MCF 10A (cell line): ENCODE measurements at regions not wholly inside any gene's neighbourhood (a gene's known extent, or its start where the extent isn't known, plus 50 kb on each side); places are given as distances from the start of the nearest gene placed in this dataset.

ENCODE experiments used
- BruUV-seq: library from RNA; stranded (reverse); fragments of 400-500 nt; replicated peaks from 2 replicates; lab custom pipeline; 2021; lab: Mats Ljungman, UMichigan
- CTCF ChIA-PET: fragments of 300-600 bp; sonication (Branson Sonifier 250); formaldehyde crosslinking; extraction: SDS; loops from one replicate; lab custom pipeline; 2021; ENCODE audit warnings: antibody characterized with exemption, inconsistent platforms; lab: Yijun Ruan, JAX
- POLR2A ChIA-PET: fragments of 300-600, 350-650 bp; sonication (Branson Sonifier 250); formaldehyde crosslinking; extraction: SDS; loops from one replicate; lab custom pipeline; 2020; ENCODE audit warnings: antibody characterized with exemption, inconsistent platforms; lab: Yijun Ruan, JAX
- DNase-seq: peaks from one replicate; pipeline ENCODE4 v3.0.0-alpha.2; 2018; ENCODE audit not compliant: unreplicated experiment
- H3K27ac Mint-ChIP-seq: one replicate; pipeline ENCODE4 v1.8.0; 2022; ENCODE audit warnings: mild to moderate bottlenecking, low read depth, mixed read lengths; ENCODE audit not compliant: unreplicated experiment
- H3K27me3 Mint-ChIP-seq: one replicate; pipeline ENCODE4 v1.8.0; 2022; ENCODE audit warnings: mixed read lengths; ENCODE audit not compliant: insufficient read depth, unreplicated experiment
- H3K36me3 Mint-ChIP-seq: one replicate; pipeline ENCODE4 v1.8.0; 2022; ENCODE audit warnings: mild to moderate bottlenecking, moderate library complexity, mixed read lengths; ENCODE audit not compliant: insufficient read depth, unreplicated experiment
- H3K4me1 Mint-ChIP-seq: one replicate; pipeline ENCODE4 v1.8.0; 2022; ENCODE audit warnings: mixed read lengths; ENCODE audit not compliant: insufficient read depth, unreplicated experiment
- H3K4me3 Mint-ChIP-seq: one replicate; pipeline ENCODE4 v1.8.0; 2022; ENCODE audit warnings: mild to moderate bottlenecking, moderate library complexity, mixed read lengths; ENCODE audit not compliant: unreplicated experiment
- H3K9me3 Mint-ChIP-seq: one replicate; pipeline ENCODE4 v1.8.0; 2022; ENCODE audit warnings: mixed read lengths; ENCODE audit not compliant: unreplicated experiment
- intact Hi-C: fragments of 100-400 bp; cut with micrococcal nuclease; formaldehyde crosslinking; loops from 2 replicates; pipeline ENCODE4 v1.14.1; 2022
- TF ChIP-seq, protein P1 (sequence below): fragments of 200-600 bp; IDR thresholded peaks from one replicate; pipeline ENCODE4 v1.8.0; 2022; ENCODE audit warnings: antibody characterized with exemption, mild to moderate bottlenecking; ENCODE audit not compliant: unreplicated experiment

DNA sequence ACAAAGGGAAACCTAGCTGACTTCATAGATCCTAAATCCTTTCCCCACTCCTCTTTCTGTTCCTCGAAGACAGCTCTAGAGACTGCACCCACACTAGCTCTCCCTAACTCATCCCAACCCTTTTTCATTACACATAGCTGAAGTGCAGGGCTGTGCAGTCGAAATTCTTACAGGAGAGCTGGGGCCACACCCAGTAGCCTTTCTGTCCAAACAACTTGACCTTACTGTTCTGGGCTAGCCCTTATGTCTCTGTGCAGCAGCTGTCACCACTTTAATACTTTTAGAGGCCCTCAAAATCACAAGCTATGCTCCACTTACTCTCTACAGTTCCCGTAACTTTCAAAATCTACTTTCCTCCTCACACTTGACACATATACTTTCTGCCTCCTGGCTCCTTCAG lies 666.1 kb upstream of the PKDCC start:
- TF ChIP-seq, protein P1, sequence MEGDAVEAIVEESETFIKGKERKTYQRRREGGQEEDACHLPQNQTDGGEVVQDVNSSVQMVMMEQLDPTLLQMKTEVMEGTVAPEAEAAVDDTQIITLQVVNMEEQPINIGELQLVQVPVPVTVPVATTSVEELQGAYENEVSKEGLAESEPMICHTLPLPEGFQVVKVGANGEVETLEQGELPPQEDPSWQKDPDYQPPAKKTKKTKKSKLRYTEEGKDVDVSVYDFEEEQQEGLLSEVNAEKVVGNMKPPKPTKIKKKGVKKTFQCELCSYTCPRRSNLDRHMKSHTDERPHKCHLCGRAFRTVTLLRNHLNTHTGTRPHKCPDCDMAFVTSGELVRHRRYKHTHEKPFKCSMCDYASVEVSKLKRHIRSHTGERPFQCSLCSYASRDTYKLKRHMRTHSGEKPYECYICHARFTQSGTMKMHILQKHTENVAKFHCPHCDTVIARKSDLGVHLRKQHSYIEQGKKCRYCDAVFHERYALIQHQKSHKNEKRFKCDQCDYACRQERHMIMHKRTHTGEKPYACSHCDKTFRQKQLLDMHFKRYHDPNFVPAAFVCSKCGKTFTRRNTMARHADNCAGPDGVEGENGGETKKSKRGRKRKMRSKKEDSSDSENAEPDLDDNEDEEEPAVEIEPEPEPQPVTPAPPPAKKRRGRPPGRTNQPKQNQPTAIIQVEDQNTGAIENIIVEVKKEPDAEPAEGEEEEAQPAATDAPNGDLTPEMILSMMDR, result no peak
- BruUV-seq, result no TSS peak
- intact Hi-C loops, result no loop called here
- peaks cover 10% of the 10 kb centered on the region for H3K27me3 Mint-ChIP-seq
- H3K9me3 Mint-ChIP-seq, result no peaks in the 10 kb centered on the region
- no peak for DNase-seq
- CTCF ChIA-PET, result interaction anchor here (1.6 kb wide), 1 partner anchor 317 kb away, joined by 5 read pairs; no protein-coding TSS in a partner anchor
- no peaks in the 10 kb centered on the region for H3K36me3 Mint-ChIP-seq
- POLR2A ChIA-PET, result interaction anchor here (0.7 kb wide), 1 partner anchor 811 kb away, joined by 3 read pairs; no protein-coding TSS in a partner anchor
- H3K27ac Mint-ChIP-seq, result no peak overlapping the region
- no peaks in the 10 kb centered on the region for H3K4me1 Mint-ChIP-seq
- H3K4me3 Mint-ChIP-seq, result no peak overlapping the region

DNA sequence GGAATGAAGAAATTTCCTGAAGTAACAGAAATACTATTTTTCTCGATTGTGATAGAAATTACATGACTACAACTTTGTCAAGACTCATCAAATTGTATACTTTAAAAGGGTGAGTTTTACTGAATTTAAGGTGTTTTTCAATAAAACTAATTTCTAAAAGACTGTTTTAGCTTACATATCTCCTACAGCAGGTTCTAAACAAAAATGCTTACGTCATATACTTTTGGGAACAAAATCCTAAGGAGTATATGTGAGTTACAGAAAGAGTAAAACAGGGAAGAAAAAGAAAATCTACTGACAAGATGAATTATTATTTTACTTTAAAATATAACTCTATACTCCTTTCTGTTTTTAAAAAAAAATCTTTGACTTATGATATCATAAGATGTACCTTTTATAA lies 660.3 kb upstream of the PKDCC start:
- no TSS peak for BruUV-seq
- H3K27ac Mint-ChIP-seq, result no peak overlapping the region
- intact Hi-C loops, result no loop called here
- TF ChIP-seq, protein P1, result no peak
- no peak overlapping the region for H3K4me3 Mint-ChIP-seq
- H3K27me3 Mint-ChIP-seq, result peaks cover 11% of the 10 kb centered on the region
- no peak for DNase-seq
- no peaks in the 10 kb centered on the region for H3K9me3 Mint-ChIP-seq
- H3K36me3 Mint-ChIP-seq, result no peaks in the 10 kb centered on the region
- H3K4me1 Mint-ChIP-seq, result no peaks in the 10 kb centered on the region
- ChIA-PET CTCF (no interaction called here), POLR2A (no interaction called here)

DNA sequence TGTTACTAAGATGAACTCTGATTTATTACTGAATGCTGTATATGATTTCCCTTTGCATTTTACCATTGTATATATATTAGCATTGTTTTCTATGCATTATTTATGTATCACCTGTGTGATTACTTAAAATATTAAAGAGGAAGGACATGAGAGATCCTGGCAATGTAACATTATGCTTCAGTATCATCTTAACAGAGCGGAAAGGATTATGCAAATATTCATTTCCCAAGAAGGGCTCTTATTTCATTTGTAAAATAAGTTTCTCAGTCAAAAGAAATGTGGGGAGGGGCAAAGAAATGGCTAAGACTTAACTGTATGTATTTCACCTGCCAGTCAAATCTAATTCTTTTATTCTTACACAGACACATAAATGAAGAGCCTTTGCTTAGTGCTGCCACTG lies 654.2 kb upstream of the PKDCC start:
- Mint-ChIP-seq H3K4me3 (no peak overlapping the region), H3K9me3 (no peaks in the 10 kb centered on the region), H3K4me1 (no peaks in the 10 kb centered on the region), H3K36me3 (no peaks in the 10 kb centered on the region), H3K27ac (no peak overlapping the region), H3K27me3 (peaks cover 31% of the 10 kb centered on the region)
- DNase-seq, result no peak
- BruUV-seq, result no TSS peak
- CTCF ChIA-PET, result no interaction called here
- POLR2A ChIA-PET, result no interaction called here
- TF ChIP-seq, protein P1, result no peak
- intact Hi-C loops, result no loop called here

DNA sequence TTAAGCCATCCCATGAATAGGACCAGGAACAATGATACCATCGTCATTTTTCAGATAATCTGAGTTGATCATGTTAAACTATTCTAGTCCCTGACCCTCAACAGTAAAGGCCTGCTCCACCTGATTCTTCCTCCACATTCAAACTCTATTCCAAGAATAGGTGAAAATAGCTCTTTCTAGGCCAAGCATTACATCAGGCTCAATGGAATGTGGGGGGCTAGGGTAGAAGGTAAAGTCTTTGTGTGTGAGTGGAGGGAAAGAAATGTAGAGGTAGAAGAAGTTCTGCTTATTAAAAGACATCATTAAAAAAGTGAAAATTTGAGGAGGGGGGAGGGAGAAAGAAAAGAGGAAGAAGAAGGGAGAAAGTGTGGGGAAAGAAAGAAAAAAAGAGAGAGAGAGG lies 653.3 kb upstream of the PKDCC start:
- Mint-ChIP-seq H3K4me1 (no peaks in the 10 kb centered on the region), H3K27ac (no peak overlapping the region), H3K36me3 (no peaks in the 10 kb centered on the region), H3K9me3 (no peaks in the 10 kb centered on the region), H3K4me3 (no peak overlapping the region), H3K27me3 (peaks cover 33% of the 10 kb centered on the region)
- intact Hi-C loops, result no loop called here
- ChIA-PET CTCF (interaction anchor here (0.7 kb wide), 1 partner anchor 161 kb away, joined by 3 read pairs; no protein-coding TSS in a partner anchor), POLR2A (no interaction called here)
- BruUV-seq, result no TSS peak
- no peak for DNase-seq
- TF ChIP-seq, protein P1, result no peak
